ENCODE measurements at regions not wholly inside any gene's neighbourhood (a gene's known extent, or its start where the extent isn't known, plus 50 kb on each side); places are given as distances from the start of the nearest gene placed in this dataset.

- H3K9me3 ChIP-seq (ENCODE audit: control insufficient read depth in 2 of 3, insufficient read depth in 1 of 3, low read length in 3 of 3): no peaks in the 10 kb centered on the region
- TF ChIP-seq CTCF (IDR thresholded peaks at IDR 0.05; ENCODE audit: borderline replicate concordance, extremely low read depth, insufficient read depth): no peak
- DNase-seq (no peak), FAIRE-seq (no peak)
- H3K9ac ChIP-seq (ENCODE audit: low read length in 3 of 3): no peak overlapping the region
- H3K4me1 ChIP-seq (ENCODE audit: control insufficient read depth in 2 of 3, insufficient read depth in 2 of 3, low read depth in 1 of 3, low read length in 3 of 3): no peaks in the 10 kb centered on the region
- H3K36me3 ChIP-seq (ENCODE audit: control insufficient read depth in 2 of 3, insufficient read depth in 3 of 3, low read length in 3 of 3): no peaks in the 10 kb centered on the region
- H3K27ac ChIP-seq (ENCODE audit: low read depth in 2 of 2, low read length in 2 of 2): no peak overlapping the region
- H3K27me3 ChIP-seq (ENCODE audit: control insufficient read depth, insufficient read depth, low read length): no peaks in the 10 kb centered on the region
- H3K4me3 ChIP-seq (ENCODE audit: low read length in 3 of 3): no peak overlapping the region
- intact Hi-C loops (cut with DNase I): no loop called here
Measured at GRCh38 chr18:44541781-44542180, 138.9 kb upstream of the SETBP1 start.

DNA sequence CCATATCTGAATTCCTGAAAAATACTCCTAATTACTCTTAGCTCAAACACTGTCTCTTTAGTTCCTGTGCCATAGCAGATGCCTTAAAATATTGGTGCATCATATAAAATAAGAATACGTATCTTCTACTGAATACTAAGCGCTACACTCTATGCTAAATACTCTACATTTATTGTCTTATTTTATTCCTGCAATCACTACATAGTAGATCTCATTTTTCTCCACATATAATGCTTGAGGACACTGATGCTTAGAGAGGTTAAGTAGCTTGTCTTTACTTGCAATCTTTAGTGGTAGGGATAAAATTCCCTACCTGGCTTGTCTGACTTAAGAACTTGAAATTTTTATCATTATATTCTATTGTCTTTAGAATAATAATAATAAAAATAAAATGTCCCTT is 137.3 kb upstream of the SETBP1 start:
- DNase-seq (no peak), FAIRE-seq (no peak)
- H3K27me3 ChIP-seq (ENCODE audit: control insufficient read depth, insufficient read depth, low read length): no peaks in the 10 kb centered on the region
- no peak overlapping the region for H3K9ac ChIP-seq (ENCODE audit: low read length in 3 of 3)
- H3K4me3 ChIP-seq (ENCODE audit: low read length in 3 of 3): no peak overlapping the region
- no peaks in the 10 kb centered on the region for H3K9me3 ChIP-seq (ENCODE audit: control insufficient read depth in 2 of 3, insufficient read depth in 1 of 3, low read length in 3 of 3)
- no peaks in the 10 kb centered on the region for H3K36me3 ChIP-seq (ENCODE audit: control insufficient read depth in 2 of 3, insufficient read depth in 3 of 3, low read length in 3 of 3)
- no peaks in the 10 kb centered on the region for H3K4me1 ChIP-seq (ENCODE audit: control insufficient read depth in 2 of 3, insufficient read depth in 2 of 3, low read depth in 1 of 3, low read length in 3 of 3)
- H3K27ac ChIP-seq (ENCODE audit: low read depth in 2 of 2, low read length in 2 of 2): no peak overlapping the region
- no peak for TF ChIP-seq CTCF (IDR thresholded peaks at IDR 0.05; ENCODE audit: borderline replicate concordance, extremely low read depth, insufficient read depth)
- intact Hi-C loops (cut with DNase I): no loop called here

DNA sequence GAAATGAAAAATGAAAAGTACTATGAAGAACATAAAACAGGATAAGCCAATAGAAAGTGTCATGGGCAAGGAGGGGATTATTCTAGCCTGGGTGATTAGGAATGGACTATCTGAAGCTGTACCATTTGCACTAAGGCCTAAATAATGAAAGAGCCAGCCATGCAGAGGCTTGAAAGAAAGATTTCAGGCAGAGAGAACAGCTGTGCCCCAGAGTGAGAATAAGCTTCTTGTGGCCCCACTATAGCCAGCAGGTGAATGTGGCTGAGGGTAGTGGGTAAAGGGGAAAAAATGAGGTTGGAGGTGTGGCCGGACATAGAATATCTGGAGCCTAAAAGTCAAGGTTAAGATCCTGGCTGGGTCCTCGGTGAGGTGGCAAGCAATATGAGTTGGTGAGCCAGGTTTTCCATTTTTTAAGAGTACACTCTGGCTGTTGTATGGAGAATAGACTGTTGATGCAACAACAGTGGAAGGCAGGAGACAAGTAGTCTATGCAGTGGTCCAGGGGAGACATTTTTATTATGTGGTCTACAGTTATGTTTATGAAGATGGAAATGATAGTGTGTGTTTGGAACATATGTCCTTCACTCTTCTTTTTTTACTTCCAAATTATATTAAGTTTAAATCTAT is 135.2 kb upstream of the SETBP1 start:
- Histone ChIP-seq H3K4me1 (ENCODE audit: control insufficient read depth in 2 of 3, insufficient read depth in 2 of 3, low read depth in 1 of 3, low read length in 3 of 3) (no peaks in the 10 kb centered on the region), H3K27me3 (ENCODE audit: control insufficient read depth, insufficient read depth, low read length) (no peaks in the 10 kb centered on the region), H3K4me3 (ENCODE audit: low read length in 3 of 3) (no peak overlapping the region), H3K36me3 (ENCODE audit: control insufficient read depth in 2 of 3, insufficient read depth in 3 of 3, low read length in 3 of 3) (no peaks in the 10 kb centered on the region), H3K27ac (ENCODE audit: low read depth in 2 of 2, low read length in 2 of 2) (no peak overlapping the region), H3K9me3 (ENCODE audit: control insufficient read depth in 2 of 3, insufficient read depth in 1 of 3, low read length in 3 of 3) (no peaks in the 10 kb centered on the region), H3K9ac (ENCODE audit: low read length in 3 of 3) (no peak overlapping the region)
- FAIRE-seq (no peak), DNase-seq (no peak)
- TF ChIP-seq CTCF (IDR thresholded peaks at IDR 0.05; ENCODE audit: borderline replicate concordance, extremely low read depth, insufficient read depth): no peak
- intact Hi-C loops (cut with DNase I): no loop called here

GRCh38 chr18:44546954-44547353 is 133.7 kb upstream of the SETBP1 start:
- no peak for DNase-seq
- Histone ChIP-seq H3K4me1 (ENCODE audit: control insufficient read depth in 2 of 3, insufficient read depth in 2 of 3, low read depth in 1 of 3, low read length in 3 of 3) (no peaks in the 10 kb centered on the region), H3K9me3 (ENCODE audit: control insufficient read depth in 2 of 3, insufficient read depth in 1 of 3, low read length in 3 of 3) (no peaks in the 10 kb centered on the region), H3K9ac (ENCODE audit: low read length in 3 of 3) (no peak overlapping the region), H3K4me3 (ENCODE audit: low read length in 3 of 3) (no peak overlapping the region), H3K36me3 (ENCODE audit: control insufficient read depth in 2 of 3, insufficient read depth in 3 of 3, low read length in 3 of 3) (no peaks in the 10 kb centered on the region), H3K27me3 (ENCODE audit: control insufficient read depth, insufficient read depth, low read length) (no peaks in the 10 kb centered on the region), H3K27ac (ENCODE audit: low read depth in 2 of 2, low read length in 2 of 2) (no peak overlapping the region)
- no peak for TF ChIP-seq CTCF (IDR thresholded peaks at IDR 0.05; ENCODE audit: borderline replicate concordance, extremely low read depth, insufficient read depth)
- intact Hi-C loops (cut with DNase I): no loop called here
- FAIRE-seq: no peak

Measured in kidney (tissue), 13 donors.